Urinary bladder (tissue), 3 donors: ENCODE measurements at regions not wholly inside any gene's neighbourhood (a gene's known extent, or its start where the extent isn't known, plus 50 kb on each side); places are given as distances from the start of the nearest gene placed in this dataset.
"Not testable (repeated sequence)": the region's sequence is repeated elsewhere in the genome, so short reads cannot be mapped to it uniquely, and the experiment has no call there.

ENCODE experiments used
- DNase-seq: peaks from one replicate; pipeline ENCODE4 v3.0.0-alpha.2; 2015; ENCODE audit errors: extremely low spot score
- H3K27ac ChIP-seq: one replicate; pipeline ENCODE4 v1.5.1; 2013; ENCODE audit warnings: low read depth, mild to moderate bottlenecking, moderate library complexity
- H3K36me3 ChIP-seq: one replicate; pipeline ENCODE4 v1.6.1; 2013; ENCODE audit warnings: mild to moderate bottlenecking, moderate library complexity; ENCODE audit not compliant: insufficient read depth
- H3K4me1 ChIP-seq: one replicate; pipeline ENCODE4 v1.6.1; 2013; ENCODE audit warnings: mild to moderate bottlenecking, moderate library complexity; ENCODE audit not compliant: insufficient read depth
- H3K4me3 ChIP-seq: one replicate; pipeline ENCODE4 v1.5.1; 2013; ENCODE audit warnings: low read depth, low read length
- WGBS: extraction: QIAGEN DNeasy Blood & Tissue Kit; methylation state at CpG from one replicate; pipeline ENCODE4 v1.1.7; 2013; 5-methylcytosine and 5-hydroxymethylcytosine counted together
- donor health status: healthy with polysubstance abuse.
- donor health status: healthy.

DNA sequence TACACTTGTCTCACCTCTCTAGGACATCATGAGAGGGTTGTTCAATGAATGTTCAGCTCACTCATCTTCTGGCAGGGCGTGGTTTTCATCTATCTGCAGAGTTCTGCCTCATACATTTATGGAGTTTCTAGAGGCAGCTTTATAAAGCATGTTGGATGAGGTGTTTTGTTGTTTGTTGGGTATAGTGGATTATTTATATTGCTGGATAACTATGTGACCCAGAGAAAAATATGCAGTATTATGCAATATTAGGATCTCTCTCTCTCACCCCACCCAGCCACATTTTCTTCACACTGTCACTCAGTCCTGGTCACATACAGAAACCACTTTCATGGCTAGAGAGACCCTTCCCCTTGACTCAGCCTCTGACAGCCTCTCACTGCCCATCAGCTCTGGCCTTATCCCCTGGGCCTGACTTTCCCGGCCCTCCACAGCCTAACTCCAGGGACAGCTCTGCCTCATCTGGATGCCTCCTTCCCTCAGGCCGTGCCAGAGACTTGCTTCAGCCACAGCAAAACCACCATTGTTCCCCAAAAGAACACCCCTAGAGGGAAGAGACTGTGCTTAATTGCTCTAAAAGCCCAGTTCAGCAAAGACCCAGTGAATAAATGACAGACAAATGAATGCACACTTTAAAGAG lies 260.3 kb downstream of the MYCN start:
- no peak overlapping the region for H3K27ac ChIP-seq
- no peaks in the 10 kb centered on the region for H3K4me1 ChIP-seq
- 69% methylated on average over 3 of the region's 3 CpGs for WGBS
- DNase-seq, result no peak
- no peak overlapping the region for H3K4me3 ChIP-seq
- no peaks in the 10 kb centered on the region for H3K36me3 ChIP-seq

DNA sequence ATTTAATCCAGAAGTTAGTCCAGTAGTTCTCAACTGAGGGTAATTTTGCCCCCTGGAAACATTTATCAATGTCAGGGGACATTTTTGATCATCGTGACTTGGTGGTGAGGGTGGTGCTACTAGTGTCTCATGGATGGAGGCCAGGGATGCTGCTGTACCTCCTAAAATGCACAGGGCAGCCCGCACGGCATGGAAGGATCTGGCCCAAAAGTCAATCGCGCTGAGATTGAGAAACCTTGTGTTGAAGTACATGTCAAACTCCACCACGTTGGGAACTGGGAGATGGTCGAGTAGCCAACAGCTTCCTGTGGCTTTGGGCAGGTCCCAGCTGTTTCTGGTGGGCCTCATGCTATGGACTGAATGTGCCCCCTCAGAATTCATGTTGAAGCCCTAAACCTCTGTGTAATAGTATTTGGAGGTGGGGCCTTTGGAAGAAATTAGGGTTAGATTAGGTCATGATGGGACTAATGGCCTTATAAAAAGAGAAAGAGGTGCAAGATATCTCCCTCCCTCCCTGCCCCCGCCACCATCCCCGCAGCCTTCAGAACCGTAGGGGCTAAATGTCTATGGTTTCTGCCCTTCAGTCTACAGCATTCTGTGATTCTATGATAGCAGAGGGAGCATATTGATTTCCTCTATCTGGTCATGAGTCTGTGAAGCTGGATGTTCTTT lies 259.7 kb downstream of the MYCN start:
- Histone ChIP-seq H3K27ac (no peak overlapping the region), H3K4me3 (no peak overlapping the region), H3K36me3 (no peaks in the 10 kb centered on the region), H3K4me1 (no peaks in the 10 kb centered on the region)
- 84% methylated on average over 10 of the region's 10 CpGs for WGBS
- DNase-seq, result no peak

DNA sequence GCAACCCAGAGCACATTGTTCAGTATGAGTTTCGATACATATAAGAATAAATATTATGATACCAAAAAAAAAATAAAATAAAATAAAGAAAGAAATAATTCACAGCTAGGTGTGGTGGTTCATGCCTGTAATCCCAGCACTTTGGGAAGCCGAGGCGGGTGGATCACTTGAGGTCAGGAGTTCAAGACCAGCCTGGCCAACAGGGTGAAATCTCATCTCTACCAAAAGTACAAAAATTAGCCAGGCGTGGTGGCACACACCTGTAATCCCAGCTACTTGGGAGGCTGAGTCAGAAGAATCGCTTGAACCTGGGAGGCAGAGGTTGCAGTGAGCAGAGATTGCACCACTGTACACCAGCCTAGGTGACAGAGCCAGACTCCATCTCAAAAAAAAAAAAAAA lies 258.9 kb downstream of the MYCN start:
- DNase-seq, H3K4me3 ChIP-seq, H3K36me3 ChIP-seq, H3K27ac ChIP-seq, H3K4me1 ChIP-seq: not testable (repeated sequence)
- WGBS, result 98% methylated on average over 5 of the region's 5 CpGs

DNA sequence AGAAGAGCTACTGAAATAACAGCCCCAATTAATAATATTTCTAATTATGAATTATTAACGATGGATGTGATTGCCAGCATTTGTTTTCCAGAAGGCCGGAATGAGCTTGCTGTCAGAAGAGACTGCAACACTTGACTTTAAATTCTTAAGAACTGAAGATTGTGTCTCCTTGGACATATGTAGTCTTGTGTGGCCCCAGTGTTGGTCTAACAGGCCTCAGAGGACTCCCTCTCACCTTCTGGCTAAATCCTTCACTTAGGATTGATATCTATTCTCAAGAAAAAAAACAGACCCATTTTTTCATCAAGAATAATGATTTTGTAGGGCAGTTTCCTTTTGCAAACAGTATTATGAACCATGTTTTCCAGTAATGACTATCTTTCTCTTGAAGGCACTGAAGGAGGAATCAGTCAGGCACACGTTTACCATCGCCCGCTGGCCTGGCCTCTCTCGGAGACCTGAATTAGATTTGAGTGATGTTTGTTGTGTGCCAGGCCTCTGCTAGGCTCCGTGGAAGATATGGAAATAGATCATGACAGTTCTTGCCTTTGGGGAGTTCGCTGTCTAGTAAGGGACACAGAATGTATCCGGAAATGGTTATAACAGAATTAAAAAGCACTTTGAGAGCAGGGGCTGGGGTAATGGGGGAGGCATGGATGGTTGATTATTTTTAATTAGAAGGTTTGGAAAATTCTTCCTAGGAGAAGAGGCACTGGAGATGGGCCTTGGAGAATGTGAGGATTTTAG lies 258.0 kb downstream of the MYCN start:
- no peaks in the 10 kb centered on the region for H3K4me1 ChIP-seq
- no peak overlapping the region for H3K4me3 ChIP-seq
- WGBS, result 76% methylated on average over 9 of the region's 9 CpGs
- H3K36me3 ChIP-seq, result no peaks in the 10 kb centered on the region
- H3K27ac ChIP-seq, result no peak overlapping the region
- no peak for DNase-seq

DNA sequence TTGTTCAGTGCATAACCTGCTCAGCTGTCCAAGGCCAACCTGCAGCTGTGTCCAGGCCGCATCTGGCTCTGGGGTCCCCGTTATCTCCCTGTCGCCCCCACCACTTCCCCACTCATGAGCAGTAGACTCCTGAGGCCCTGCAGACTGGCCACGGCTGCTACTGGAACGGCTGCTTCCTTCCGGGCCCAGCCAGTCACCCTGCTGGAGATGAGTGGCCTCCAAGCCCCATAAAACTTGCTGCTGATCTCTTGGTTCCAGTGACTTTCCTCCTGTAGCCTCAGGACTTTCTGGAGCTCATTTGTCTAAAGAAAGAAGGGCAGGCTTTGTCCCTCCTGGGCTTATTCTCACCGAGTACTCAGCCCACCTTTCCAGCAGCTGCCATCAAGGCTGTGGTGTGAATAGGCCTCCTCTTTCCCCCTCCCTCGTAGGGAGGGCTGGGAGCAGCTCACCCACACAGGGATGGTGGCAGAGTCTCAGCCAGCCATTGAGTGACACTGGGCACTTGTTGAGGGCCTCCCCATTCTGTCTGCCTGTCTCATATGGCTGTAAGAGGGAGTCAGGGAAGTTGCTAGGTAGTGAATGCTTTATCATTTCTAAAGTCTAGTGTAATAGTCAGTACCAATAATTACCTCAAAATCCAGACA lies 257.3 kb downstream of the MYCN start:
- H3K4me3 ChIP-seq, result no peak overlapping the region
- no peaks in the 10 kb centered on the region for H3K4me1 ChIP-seq
- DNase-seq, result no peak
- no peak overlapping the region for H3K27ac ChIP-seq
- WGBS, result 70% methylated on average over 8 of the region's 8 CpGs
- no peaks in the 10 kb centered on the region for H3K36me3 ChIP-seq

DNA sequence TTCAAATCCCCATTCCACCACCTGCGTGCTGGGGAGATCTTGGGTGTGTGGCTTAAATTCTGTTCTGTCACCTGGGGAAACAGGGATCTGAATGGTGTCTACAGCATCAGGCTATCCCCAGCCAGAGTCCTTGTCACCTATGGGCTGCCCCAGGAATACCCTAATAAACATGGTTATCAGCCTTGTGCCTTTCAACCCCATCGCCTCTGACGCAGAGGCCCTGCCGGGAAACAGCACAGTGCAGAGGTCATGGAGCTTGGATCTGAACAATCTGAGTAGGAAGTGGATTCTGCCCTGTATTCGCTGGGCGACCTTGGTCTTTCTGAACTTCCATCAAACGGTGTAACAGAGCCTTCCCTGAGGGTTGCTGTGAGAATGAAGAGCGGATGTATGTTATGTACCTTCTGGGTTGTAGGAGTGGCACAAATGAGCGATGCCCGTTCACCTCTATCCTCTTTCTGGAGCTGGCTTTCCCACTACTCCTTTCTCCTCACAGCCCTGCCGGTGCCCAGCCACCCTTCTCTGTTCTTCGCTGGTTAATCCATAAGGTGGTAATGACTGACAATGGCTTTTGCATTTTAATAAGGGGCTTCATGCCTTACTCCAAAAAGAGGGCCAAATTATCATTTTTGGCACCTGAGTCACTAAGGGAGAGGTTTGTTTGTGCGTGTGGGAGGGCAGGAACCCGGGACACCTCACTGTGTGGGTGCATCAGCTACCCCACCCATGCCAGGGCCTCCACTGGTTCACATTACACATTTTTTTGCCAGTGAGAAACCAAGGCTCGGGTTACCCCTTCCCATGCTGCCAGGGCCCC lies 256.5 kb downstream of the MYCN start:
- DNase-seq, result no peak

DNA sequence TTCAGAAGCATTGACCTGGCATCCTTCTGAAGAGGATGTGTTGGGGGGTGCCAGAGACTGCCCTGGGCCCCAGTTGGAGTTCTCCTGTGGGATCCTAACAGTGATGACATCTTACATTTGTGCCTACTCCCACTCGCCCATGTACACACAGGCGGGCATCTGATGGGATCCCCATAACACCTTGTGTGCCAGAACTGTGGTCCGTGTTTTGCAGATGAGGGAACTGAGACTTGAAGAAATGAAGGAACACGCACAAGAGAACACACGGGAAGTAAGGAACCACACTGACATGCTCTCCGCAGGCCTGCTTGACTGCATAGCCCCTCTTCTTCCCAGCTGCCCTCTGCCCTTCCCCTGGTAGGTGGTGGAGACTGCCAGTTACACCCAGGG lies 255.3 kb downstream of the MYCN start:
- no peak overlapping the region for H3K4me3 ChIP-seq
- no peak overlapping the region for H3K27ac ChIP-seq
- no peaks in the 10 kb centered on the region for H3K4me1 ChIP-seq
- DNase-seq, result no peak
- WGBS, result 86% methylated on average over 6 of the region's 6 CpGs
- no peaks in the 10 kb centered on the region for H3K36me3 ChIP-seq

More for the DNA sequence above, 256.5 kb downstream of the MYCN start:
- no peaks in the 10 kb centered on the region for H3K4me1 ChIP-seq
- no peak overlapping the region for H3K27ac ChIP-seq
- no peaks in the 10 kb centered on the region for H3K36me3 ChIP-seq
- WGBS, result 84% methylated on average over 15 of the region's 15 CpGs
- no peak overlapping the region for H3K4me3 ChIP-seq

DNA sequence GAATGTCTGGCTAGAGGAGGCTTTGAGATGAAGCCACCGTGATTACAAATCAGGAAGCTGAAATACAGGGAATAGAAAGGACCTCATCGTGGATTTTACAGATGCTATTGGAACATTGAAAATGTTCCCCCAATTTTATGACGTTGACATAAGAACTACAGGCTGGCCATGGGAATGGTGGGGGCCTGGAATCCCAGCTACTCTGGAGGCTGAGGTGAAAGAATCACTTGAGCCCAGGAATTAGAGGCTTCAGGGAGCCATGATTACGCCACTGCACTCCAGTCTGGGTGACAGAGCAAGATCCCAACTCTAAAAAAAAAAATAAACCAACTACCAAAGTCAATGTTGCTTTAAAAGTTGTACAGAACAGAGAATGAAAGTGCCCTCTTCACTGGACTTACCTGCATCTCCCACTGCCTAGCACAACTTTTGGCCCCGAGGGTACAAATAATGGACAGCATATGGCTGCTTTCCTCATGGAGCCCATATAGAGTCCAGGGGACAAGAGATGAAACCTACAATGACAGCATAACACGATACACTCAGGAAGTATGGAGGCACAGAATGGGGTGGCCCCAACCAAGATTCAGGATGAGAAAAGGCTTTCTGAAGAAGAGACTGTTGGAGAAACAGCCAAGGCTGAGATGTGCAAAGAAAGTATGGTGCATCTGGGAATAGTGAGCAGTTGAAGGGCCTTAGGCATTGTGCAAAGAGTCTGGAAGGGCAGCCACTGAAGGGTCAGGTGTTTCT lies 254.8 kb downstream of the MYCN start:
- no peak for DNase-seq
- H3K36me3 ChIP-seq, result no peaks in the 10 kb centered on the region
- no peak overlapping the region for H3K27ac ChIP-seq
- 81% methylated on average over 6 of the region's 6 CpGs for WGBS
- no peak overlapping the region for H3K4me3 ChIP-seq
- no peaks in the 10 kb centered on the region for H3K4me1 ChIP-seq

DNA sequence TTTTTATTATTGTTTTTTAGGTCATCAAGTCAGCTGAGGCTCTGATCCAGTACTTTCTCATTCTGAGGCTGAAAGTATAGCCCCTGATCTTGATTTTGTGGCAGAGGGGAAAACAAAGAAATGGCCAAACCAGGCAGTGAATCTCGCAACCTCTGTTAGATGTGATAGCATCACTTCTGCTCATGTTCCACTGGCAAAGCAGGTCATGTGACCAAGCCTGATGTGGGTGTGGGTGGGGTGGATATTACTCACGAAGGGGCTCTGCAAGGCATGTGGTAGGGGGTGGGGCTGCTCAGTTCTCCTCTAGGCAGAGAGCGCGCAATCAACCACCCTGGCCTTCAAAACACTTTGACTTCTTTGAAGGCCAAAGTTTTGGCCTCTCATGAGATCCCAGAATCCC lies 254.2 kb downstream of the MYCN start:
- Histone ChIP-seq H3K36me3 (no peaks in the 10 kb centered on the region), H3K4me1 (no peaks in the 10 kb centered on the region), H3K27ac (no peak overlapping the region), H3K4me3 (no peak overlapping the region)
- DNase-seq, result no peak
- 80% methylated on average over 4 of the region's 4 CpGs for WGBS

DNA sequence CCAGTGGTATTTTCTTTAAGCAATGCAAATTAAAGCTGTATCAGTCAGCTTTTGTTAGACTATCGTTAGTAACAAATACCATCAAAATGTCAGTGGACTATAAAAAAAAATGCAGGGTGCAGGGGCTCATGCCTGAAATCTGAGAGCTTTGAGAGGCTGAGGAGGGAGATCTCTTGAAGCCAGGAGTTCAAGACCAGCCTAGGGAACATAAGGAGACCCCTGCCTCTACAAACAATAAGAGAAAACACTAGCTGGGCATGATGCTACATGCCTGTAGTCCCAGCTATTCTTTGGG lies 253.7 kb downstream of the MYCN start:
- Histone ChIP-seq H3K27ac (no peak overlapping the region), H3K36me3 (no peaks in the 10 kb centered on the region), H3K4me3 (no peak overlapping the region), H3K4me1 (no peaks in the 10 kb centered on the region)
- 96% methylated on average over 1 of the region's 1 CpG for WGBS
- no peak for DNase-seq

DNA sequence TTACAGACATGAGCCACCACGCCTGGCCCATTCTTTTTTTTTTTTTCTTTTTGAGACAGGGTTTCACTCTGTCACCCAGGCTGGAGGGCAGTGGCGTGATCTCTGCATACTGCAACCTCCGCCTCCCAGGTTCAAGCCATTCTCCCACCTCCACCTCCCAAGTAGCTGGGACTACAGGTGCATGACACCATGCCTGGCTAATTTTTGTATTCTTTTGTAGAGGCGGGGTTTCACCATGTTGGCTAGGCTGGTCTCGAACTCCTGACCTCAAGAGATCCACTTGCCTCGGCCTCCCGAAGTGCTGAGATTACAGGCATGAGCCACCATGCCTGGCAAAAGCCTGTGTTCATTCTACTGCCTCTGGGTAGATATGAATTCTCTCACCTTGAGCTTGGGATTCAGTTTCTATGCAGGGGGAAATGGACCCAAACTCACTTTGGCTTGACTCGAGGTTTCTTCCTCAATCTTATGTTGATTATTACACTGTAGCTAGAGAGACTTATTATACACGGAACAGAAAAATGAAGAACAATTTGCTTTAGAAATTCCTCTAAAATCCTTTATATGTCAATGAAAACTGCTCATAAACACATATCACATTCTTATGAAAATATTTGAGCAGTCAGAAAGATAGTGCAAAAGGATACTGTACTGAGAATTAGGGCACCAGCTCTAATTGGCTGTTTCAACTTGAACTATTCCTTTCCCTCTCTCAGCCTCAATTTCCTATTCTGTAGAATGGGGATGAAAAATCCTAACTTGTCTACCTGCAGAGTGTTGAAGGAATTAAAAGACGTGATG lies 252.3 kb downstream of the MYCN start:
- 76% methylated on average over 10 of the region's 10 CpGs for WGBS
- H3K27ac ChIP-seq, result no peak overlapping the region

DNA sequence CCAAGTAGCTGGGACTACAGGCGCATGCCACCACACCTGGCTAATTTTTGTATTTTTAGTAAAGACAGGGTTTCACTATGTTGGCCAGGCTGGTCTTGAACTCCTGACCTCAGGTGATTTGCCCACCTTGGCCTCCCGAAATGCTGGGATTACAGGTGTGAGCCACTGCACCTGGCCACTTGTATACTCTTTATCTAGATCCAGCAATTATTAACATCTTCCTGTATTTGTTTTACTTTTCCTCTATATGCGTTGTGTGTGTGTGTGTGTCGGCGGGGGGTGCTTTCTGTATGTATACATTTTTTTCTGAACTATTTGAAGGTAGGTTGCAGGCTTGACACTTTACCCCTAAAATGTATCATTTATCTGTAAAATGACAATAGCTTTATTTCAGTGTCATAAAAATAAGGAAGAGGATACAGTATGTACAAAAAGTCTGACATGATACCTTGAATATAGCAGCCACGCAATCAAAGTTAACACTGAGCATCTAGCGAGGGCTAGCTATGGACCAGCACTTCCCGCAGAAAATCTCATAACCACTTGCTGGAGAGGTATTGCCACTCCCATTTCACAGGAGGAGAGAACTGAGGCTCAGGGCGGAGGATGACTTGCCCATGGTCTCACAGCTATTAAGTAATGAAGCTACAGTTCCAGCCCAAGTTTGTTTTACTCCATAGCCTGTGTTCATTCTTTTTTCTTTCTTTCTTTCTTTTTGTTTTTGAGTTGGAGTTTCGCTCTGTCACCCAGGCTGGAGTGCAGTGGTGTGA lies 251.3 kb downstream of the MYCN start:
- Histone ChIP-seq H3K36me3 (no peaks in the 10 kb centered on the region), H3K4me1 (no peaks in the 10 kb centered on the region), H3K4me3 (no peak overlapping the region), H3K27ac (no peak overlapping the region)
- no peak for DNase-seq
- 90% methylated on average over 10 of the region's 10 CpGs for WGBS

More for the DNA sequence above, 252.3 kb downstream of the MYCN start:
- no peak for DNase-seq
- H3K36me3 ChIP-seq, result no peaks in the 10 kb centered on the region
- H3K4me1 ChIP-seq, result no peaks in the 10 kb centered on the region
- no peak overlapping the region for H3K4me3 ChIP-seq
